GM18511 (cell line): ENCODE measurements at regions not wholly inside any gene's neighbourhood (a gene's known extent, or its start where the extent isn't known, plus 50 kb on each side); places are given as distances from the start of the nearest gene placed in this dataset.

Source experiments
- ATAC-seq: cut with Tn5 transposase; IDR thresholded peaks from one replicate; pipeline ENCODE4 v1.9.1; 2021; ENCODE audit warnings: mild to moderate bottlenecking, moderate library complexity; ENCODE audit not compliant: unreplicated experiment

- ATAC-seq: no peak
Measured at GRCh38 chr20:60310560-60311349, 352.5 kb downstream of the CDH26 start.

DNA sequence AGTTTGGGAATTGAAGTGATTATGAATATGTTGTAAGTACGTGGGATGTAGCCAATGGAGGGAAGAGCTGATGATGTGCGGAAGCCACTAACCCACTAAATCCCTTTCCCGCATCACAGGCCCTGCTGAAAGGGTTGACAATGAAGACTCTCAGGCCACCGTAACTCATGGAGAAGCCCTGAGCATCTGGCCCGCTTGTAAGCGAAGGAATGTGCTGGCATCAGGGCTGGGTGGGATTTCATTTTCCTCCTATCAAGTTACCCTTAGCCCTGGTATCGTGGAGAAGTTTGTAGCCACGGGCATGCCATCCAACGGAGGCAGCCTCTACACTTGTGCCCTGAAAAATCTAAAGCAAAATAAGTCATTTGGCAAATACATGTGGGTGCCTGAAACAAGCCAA lies 355.0 kb downstream of the CDH26 start:
- ATAC-seq: no peak

DNA sequence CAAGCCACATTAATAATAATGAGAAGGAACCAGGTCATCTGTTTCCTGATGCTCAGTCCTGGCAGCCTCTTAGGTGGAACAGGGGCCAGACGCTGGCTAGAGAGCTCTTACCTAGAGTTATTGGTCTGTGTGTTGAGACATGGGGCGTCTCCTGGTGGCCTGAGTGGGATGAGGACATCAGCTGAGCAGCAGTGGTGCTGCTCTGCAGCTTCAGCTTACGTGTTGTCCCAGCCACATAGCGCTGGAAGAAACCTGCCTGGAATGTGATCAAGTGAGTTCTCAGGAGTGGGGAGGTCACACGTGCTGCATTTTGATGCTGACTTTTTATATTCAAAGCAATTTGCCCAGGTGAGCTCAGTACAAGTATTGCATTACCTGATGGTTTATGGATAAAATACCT lies 355.4 kb downstream of the CDH26 start:
- ATAC-seq: no peak

DNA sequence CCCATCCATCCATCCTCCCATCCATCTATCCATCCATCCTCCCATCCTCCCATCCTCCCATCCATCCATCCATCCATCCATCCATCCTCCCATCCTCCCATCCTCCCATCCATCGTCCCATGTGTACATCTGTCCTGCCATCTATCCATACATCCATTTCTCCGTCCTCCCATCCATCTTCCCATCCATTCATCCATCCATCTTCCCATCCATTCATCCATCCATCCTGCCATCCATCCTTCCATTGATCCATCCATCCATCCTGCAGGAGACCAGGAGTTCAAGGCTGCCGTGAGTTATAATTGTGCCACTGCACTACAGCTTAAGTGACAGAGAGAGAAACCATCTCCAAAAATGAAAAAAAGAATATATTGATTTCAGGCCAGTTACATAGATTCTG lies 356.5 kb downstream of the CDH26 start:
- no peak for ATAC-seq

DNA sequence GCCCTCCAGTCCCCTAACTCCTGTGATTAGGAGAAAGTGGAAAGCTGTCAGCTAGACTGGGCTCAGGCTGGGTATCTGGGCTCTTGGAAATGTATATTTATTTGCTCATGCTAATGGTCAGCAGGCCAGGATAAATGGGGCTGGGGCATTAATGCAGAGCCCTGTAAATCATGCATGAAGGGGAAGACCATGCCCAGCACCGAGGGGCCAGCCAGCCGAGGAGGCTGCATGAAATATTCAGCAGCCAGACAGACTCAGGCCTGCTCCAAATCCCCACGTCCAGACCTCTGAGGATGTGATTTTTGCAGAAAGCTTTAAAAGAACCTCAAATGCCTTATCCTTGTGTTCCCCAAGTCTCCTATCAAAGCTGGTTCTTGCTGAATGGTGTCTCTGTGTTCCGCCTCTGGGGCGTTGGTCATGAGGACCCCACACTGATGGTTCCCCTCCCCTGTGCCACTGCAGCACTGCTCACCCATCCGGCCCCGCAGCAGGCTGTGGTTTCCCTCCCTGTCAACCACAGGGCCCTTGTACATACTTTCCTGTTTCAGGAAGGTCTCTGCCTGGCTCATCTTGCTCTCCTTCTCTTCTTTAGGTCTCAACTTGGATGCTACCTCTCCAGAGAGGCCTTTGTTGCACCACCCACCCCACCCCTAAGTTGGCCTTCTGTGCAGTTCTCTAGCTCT lies 358.4 kb downstream of the CDH26 start:
- ATAC-seq: no peak

- no peak for ATAC-seq
Measured at GRCh38 chr20:60317401-60317800, 359.2 kb downstream of the CDH26 start.

DNA sequence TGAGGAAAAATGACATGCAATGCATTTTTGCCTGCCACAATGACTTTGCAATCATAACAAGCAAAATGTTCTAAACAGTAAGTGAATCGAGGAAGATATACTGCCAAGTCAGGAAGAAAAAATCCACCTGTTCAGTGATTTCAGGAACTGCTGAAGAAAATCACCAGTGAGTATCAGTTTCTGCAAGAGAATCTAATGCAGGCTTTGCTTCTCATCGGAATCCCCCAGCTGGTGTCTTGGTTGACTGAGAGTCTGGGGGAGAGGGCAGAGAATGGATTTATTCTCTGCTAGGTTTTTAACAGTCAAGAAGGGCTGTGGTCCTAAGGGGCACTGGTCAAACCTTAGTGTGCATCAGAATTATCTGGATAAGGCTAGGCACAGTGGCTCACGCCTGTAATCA lies 363.4 kb downstream of the CDH26 start:
- ATAC-seq: no peak

DNA sequence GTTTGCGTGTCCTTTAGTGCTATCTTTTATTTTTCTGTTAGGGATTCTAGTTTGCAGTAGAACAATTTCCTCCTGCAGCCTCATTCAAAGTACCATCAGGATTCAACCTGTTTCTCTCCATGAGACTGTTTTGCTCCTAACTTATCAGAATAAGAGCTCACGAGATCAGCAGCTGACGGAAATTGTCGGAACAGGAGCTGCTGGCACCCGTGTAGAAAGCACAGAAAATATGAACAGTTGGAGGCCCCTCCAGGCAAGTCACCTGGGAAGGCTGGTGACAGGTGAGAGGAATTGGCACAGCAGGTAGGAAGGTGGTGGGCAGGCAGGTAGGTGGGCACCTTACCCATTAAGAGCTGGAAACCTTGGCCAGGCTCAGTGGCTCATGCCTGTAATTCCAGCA lies 368.6 kb downstream of the CDH26 start:
- ATAC-seq: no peak

DNA sequence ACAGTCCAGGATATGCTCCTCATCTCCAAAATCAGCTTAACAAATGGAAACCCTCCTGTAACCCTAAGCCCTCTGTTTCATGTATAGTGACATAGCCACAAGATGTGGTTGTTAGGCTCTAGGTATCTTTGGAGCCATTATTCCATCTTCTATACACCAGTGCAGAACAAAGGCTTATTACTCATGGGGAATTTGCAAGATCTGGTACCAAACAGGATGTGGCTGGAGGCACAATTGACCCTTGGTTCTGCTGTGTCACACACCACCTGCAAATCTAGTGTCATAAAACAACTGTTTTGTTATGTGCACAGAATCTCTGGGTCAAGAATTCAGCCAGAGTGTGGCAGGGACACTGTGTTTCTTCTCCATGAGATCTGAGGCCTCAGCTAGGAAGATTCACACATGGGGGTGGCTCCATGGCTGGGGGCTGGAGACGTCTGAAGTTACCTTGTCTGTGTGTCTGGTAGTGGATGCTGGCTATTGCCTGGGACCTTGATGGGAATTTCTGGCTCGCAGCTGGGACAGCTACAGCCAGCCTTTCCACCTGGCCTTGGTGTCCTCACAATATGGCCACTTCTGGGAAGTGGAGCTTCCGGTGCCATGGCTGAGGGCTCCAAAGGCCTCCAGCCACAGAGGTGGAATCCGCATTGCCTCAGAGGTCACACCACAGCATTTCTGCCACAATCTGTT lies 369.9 kb downstream of the CDH26 start:
- ATAC-seq: no peak

GRCh38 chr20:60330461-60330860 lies 372.2 kb downstream of the CDH26 start:
- ATAC-seq: no peak

DNA sequence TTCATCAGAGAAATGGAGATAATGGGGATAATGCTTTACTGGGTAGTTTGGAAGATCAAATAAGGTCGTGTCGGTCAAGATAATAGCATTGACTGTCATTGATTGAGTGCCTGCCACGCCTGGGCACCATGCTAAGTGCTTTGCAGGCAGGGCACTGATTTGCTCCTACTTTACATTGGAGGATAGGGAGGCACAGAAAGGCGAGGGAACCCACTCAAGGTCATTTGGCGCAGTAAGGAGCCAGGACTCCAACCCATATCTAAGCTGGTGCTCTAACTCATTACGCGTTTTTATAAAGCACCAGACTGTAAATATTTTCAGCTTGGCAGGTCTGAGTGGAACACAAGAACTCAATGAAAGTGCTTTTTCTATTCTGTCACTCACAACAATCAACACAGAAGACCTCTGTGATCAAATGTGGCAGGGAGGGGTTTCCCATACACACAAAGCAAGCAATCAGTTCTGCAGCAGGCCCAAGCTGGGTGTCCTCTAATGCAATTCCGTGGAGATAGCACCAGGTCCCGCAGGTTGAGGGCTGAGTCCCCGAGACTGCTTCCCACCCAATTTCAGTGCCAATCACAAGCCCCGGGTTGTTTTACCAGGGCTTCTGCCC lies 373.6 kb downstream of the CDH26 start:
- no peak for ATAC-seq

- ATAC-seq: no peak
Measured at GRCh38 chr20:60332523-60332922, 374.3 kb downstream of the CDH26 start.

GRCh38 chr20:60334911-60335310 lies 376.7 kb downstream of the CDH26 start:
- ATAC-seq: no peak

- ATAC-seq: no peak
Measured at GRCh38 chr20:60338556-60338955, 380.3 kb downstream of the CDH26 start.

GRCh38 chr20:60339738-60340137 lies 381.5 kb downstream of the CDH26 start:
- no peak for ATAC-seq

- ATAC-seq: no peak
Measured at GRCh38 chr20:60340232-60340631, 382.0 kb downstream of the CDH26 start.

- no peak for ATAC-seq
Measured at GRCh38 chr20:60341062-60341461, 382.8 kb downstream of the CDH26 start.

DNA sequence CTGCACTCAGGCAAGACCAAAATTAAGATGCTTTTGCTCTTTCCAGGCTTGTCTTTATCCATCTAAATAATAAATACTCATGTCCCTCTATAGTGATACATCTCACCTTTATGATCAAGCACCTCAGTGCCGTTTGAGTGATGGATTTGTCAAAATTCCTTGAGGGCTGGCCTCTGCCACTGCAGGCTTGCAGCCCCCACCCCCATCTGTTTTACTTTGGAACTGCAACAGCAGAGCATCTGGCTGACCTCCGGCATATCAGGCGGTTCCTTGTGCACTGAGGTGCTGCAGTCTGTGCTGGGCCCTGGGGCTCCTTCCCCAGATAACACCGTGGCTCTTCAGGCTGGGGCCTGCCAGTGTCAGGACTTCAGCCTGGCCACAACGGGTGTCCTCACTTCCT lies 386.9 kb downstream of the CDH26 start:
- no peak for ATAC-seq

- no peak for ATAC-seq
Measured at GRCh38 chr20:60349418-60349817, 391.2 kb downstream of the CDH26 start.

- no peak for ATAC-seq
Measured at GRCh38 chr20:60352017-60352416, 393.8 kb downstream of the CDH26 start.

GRCh38 chr20:60352596-60352995 lies 394.4 kb downstream of the CDH26 start:
- no peak for ATAC-seq
